GM21367 (cell line): ENCODE measurements at regions not wholly inside any gene's neighbourhood (a gene's known extent, or its start where the extent isn't known, plus 50 kb on each side); places are given as distances from the start of the nearest gene placed in this dataset.

Source experiments
- ATAC-seq: cut with Tn5 transposase; IDR thresholded peaks from one replicate; pipeline ENCODE4 v1.9.1; 2021; ENCODE audit not compliant: unreplicated experiment

- ATAC-seq: no peak
Observed at GRCh38 chr6:93792746-93793145, 373.4 kb upstream of the EPHA7 start.

GRCh38 chr6:93790981-93791380, 371.6 kb upstream of the EPHA7 start:
- ATAC-seq: no peak

GRCh38 chr6:93789532-93789931, 370.2 kb upstream of the EPHA7 start:
- no peak for ATAC-seq

- ATAC-seq: no peak
Observed at GRCh38 chr6:93787841-93788240, 368.5 kb upstream of the EPHA7 start.

GRCh38 chr6:93786474-93787330, 367.3 kb upstream of the EPHA7 start:
- no peak for ATAC-seq

GRCh38 chr6:93785694-93786030, 366.3 kb upstream of the EPHA7 start:
- no peak for ATAC-seq

GRCh38 chr6:93784794-93785693, 365.7 kb upstream of the EPHA7 start:
- no peak for ATAC-seq

GRCh38 chr6:93779086-93779841, 359.9 kb upstream of the EPHA7 start:
- no peak for ATAC-seq

- no peak for ATAC-seq
Observed at GRCh38 chr6:93759190-93759589, 339.8 kb upstream of the EPHA7 start.

GRCh38 chr6:93751969-93752368, 332.6 kb upstream of the EPHA7 start:
- ATAC-seq: no peak

- ATAC-seq: no peak
Observed at GRCh38 chr6:93749930-93750329, 330.6 kb upstream of the EPHA7 start.

- ATAC-seq: no peak
Observed at GRCh38 chr6:93749191-93749590, 329.8 kb upstream of the EPHA7 start.

- no peak for ATAC-seq
Observed at GRCh38 chr6:93746892-93747291, 327.5 kb upstream of the EPHA7 start.

GRCh38 chr6:93745306-93745705, 325.9 kb upstream of the EPHA7 start:
- ATAC-seq: no peak

- no peak for ATAC-seq
Observed at GRCh38 chr6:93735099-93735498, 315.7 kb upstream of the EPHA7 start.

- ATAC-seq: no peak
Observed at GRCh38 chr6:93731306-93731705, 311.9 kb upstream of the EPHA7 start.

GRCh38 chr6:93728150-93728549, 308.8 kb upstream of the EPHA7 start:
- ATAC-seq: no peak

- no peak for ATAC-seq
Observed at GRCh38 chr6:93727447-93727846, 308.1 kb upstream of the EPHA7 start.

GRCh38 chr6:93721386-93722048, 302.2 kb upstream of the EPHA7 start:
- no peak for ATAC-seq

- no peak for ATAC-seq
Observed at GRCh38 chr6:93713974-93714373, 294.6 kb upstream of the EPHA7 start.

- no peak for ATAC-seq
Observed at GRCh38 chr6:93703431-93703830, 284.1 kb upstream of the EPHA7 start.
